SK-N-SH (cell line): ENCODE measurements at regions not wholly inside any gene's neighbourhood (a gene's known extent, or its start where the extent isn't known, plus 50 kb on each side); places are given as distances from the start of the nearest gene placed in this dataset.
"Not testable (repeated sequence)": the region's sequence is repeated elsewhere in the genome, so short reads cannot be mapped to it uniquely, and the experiment has no call there.

Experiments
- CTCF ChIA-PET: fragments of 300-600, 350-600 bp; formaldehyde crosslinking; extraction: SDS; loops from one replicate; lab custom pipeline; 2021; lab: Yijun Ruan, JAX
- POLR2A ChIA-PET: fragments of 350-600 bp; sonication (Branson Sonifier 250); formaldehyde crosslinking; extraction: SDS; loops from one replicate; lab custom pipeline; 2020; ENCODE audit warnings: antibody characterized with exemption, inconsistent platforms; lab: Yijun Ruan, JAX
- DNase-seq: peaks from one replicate; pipeline ENCODE4 v3.0.0; 2012
- H2AFZ ChIP-seq: fragments of 200-600 bp; sonication (generic); 2 replicates; pipeline ENCODE4 v1.8.1; 2016; ENCODE audit warnings: antibody characterized with exemption, mild to moderate bottlenecking, low read depth
- H3F3A ChIP-seq: fragments of 200-600 bp; sonication (generic); replicated peaks from 2 replicates; pipeline ENCODE3; 2016; ENCODE audit warnings: antibody characterized with exemption, mild to moderate bottlenecking; ENCODE audit not compliant: insufficient read depth
- H3K27ac ChIP-seq, 2 experiments: fragments of 200-500 bp in 1 of 2; fragments of 200-600 bp in 1 of 2; sonication (Bioruptor generic) in 1 of 2; sonication (generic), shearing (Covaris generic) in 1 of 2; 2 replicates each; pipeline versions ENCODE4 v1.5.1 to v1.6.1; 2014 to 2016; ENCODE audit warnings: low read depth in 2 of 2, inconsistent platforms in 1 of 2, low read length in 1 of 2, mild to moderate bottlenecking in 1 of 2, mixed read lengths in 1 of 2
- H3K27me3 ChIP-seq: fragments of 200-600 bp; sonication (generic), shearing (Covaris generic); 2 replicates; pipeline ENCODE4 v1.6.1; 2016; ENCODE audit warnings: mixed run types; ENCODE audit not compliant: insufficient read depth
- H3K36me3 ChIP-seq, 2 experiments: fragments of 200-500 bp in 1 of 2; fragments of 200-600 bp in 1 of 2; sonication (Bioruptor generic) in 1 of 2; sonication (generic) in 1 of 2; replicated peaks in 1 of 2; 2 replicates each; pipeline versions ENCODE3 to v1.5.1; 2014 to 2016; ENCODE audit warnings: low read length in 1 of 2, mild to moderate bottlenecking in 1 of 2; ENCODE audit not compliant: insufficient read depth in 2 of 2, control insufficient read depth in 1 of 2
- H3K4me1 ChIP-seq, 2 experiments: fragments of 200-500 bp in 1 of 2; fragments of 200-600 bp in 1 of 2; sonication (Bioruptor generic) in 1 of 2; sonication (generic), shearing (Covaris generic) in 1 of 2; 2 replicates each; pipeline versions ENCODE4 v1.5.1 to v1.6.1; 2014 to 2016; ENCODE audit warnings: low read depth in 1 of 2, low read length in 1 of 2, mixed run types in 1 of 2; ENCODE audit not compliant: insufficient read depth in 2 of 2, control insufficient read depth in 1 of 2
- H3K4me2 ChIP-seq: fragments of 200-600 bp; sonication (generic), shearing (Covaris generic); 2 replicates; pipeline ENCODE4 v1.6.1; 2017; ENCODE audit warnings: mixed run types
- H3K4me3 ChIP-seq, 2 experiments: fragments of 200-500 bp in 1 of 2; fragments of 200-600 bp in 1 of 2; sonication (Bioruptor generic) in 1 of 2; sonication (generic), shearing (Covaris generic) in 1 of 2; 2 replicates each; pipeline versions ENCODE4 v1.5.1 to v1.8.1; 2014 to 2016; ENCODE audit warnings: low read depth in 2 of 2, inconsistent platforms in 1 of 2, low read length in 1 of 2, mild to moderate bottlenecking in 1 of 2, mixed read lengths in 1 of 2, moderate library complexity in 1 of 2
- H3K79me2 ChIP-seq: fragments of 200-600 bp; sonication (generic); 2 replicates; pipeline ENCODE4 v1.8.1; 2017; ENCODE audit warnings: mild to moderate bottlenecking; ENCODE audit not compliant: insufficient read depth
- H3K9ac ChIP-seq: fragments of 200-600 bp; sonication (generic); 2 replicates; pipeline ENCODE4 v1.6.1; 2017; ENCODE audit warnings: mixed run types
- H3K9me2 ChIP-seq: fragments of 200-600 bp; sonication (generic); 2 replicates; pipeline ENCODE4 v1.6.1; 2017; ENCODE audit warnings: mixed run types
- H3K9me3 ChIP-seq: fragments of 200-600 bp; sonication (generic); 2 replicates; pipeline ENCODE4 v1.6.1; 2017; ENCODE audit warnings: mixed run types, mild to moderate bottlenecking, moderate library complexity
- H4K20me1 ChIP-seq: fragments of 200-600 bp; sonication (generic); 2 replicates; pipeline ENCODE4 v1.6.1; 2017; ENCODE audit warnings: mild to moderate bottlenecking, mixed run types; ENCODE audit not compliant: insufficient read depth
- WGBS: methylation state at CpG from one replicate; pipeline ENCODE4 v1.1.6; 2017; ENCODE audit warnings: low lambda C conversion rate; 5-methylcytosine and 5-hydroxymethylcytosine counted together

DNA sequence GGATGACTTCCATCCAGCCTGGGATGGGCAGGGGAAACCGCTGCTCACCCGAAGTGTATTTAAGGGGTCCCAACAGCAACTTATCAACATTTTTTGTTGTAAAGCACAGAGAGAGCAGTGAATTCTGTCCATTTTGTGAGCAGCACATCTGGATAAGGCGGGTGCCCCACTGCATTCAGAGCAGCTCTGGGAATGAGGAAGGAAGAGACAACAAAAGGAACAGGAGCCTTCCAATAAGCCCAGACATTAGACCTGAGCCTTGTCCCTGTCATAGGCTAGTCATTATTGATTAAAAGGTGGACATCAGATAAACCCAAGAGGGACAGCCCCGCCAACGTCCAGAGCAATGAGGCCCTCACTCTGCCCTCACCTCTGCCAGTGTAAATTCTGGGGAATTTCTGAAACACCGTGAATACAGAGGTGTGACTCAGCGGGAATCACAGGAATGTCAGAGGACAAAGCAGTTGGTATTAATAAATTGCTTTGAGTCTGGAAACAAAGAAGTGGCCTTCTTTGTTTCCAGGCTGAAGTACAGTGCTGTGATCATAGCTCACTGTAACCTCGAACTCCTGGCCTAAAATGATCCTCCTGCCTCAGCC, 78.2 kb upstream of the PLGLB2 start:
- H4K20me1 ChIP-seq, H3K36me3 ChIP-seq: not testable (repeated sequence)
- WGBS = 83% methylated on average over 5 of the region's 8 CpGs

DNA sequence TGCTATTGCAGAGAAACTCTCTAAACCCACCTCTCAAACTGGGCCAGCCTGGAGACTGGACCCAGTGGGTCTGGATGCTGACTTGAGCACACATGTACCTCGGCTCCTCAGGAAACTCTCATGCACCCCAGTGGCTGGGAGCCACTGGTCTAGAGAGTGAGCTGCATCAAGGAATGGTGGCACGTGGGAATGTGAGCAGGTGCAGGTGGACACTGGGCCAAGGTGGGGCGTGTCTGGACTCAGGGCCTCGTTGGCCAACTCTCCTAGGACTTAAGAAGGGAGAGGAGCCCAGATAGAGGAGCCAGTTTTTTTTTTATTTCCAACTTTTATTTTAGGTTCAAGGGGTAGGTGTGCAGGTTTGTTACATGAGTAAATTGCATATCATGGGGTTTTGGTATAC, 75.5 kb upstream of the PLGLB2 start:
- CTCF ChIA-PET, DNase-seq, H3K27ac ChIP-seq, H3K27me3 ChIP-seq, H3K4me2 ChIP-seq, H3K4me1 ChIP-seq, H3F3A ChIP-seq, H4K20me1 ChIP-seq, H3K79me2 ChIP-seq, H3K9me2 ChIP-seq, H3K36me3 ChIP-seq, H3K9me3 ChIP-seq, H2AFZ ChIP-seq, H3K4me3 ChIP-seq, H3K9ac ChIP-seq, POLR2A ChIA-PET: not testable (repeated sequence)
- WGBS = 94% methylated on average over 3 of the region's 4 CpGs

More for the DNA sequence above, 78.2 kb upstream of the PLGLB2 start:
- H3K27ac ChIP-seq, H3K4me1 ChIP-seq, H2AFZ ChIP-seq, POLR2A ChIA-PET, H3F3A ChIP-seq, H3K9me2 ChIP-seq, H3K9me3 ChIP-seq, H3K79me2 ChIP-seq, H3K27me3 ChIP-seq, H3K9ac ChIP-seq, CTCF ChIA-PET, DNase-seq, H3K4me2 ChIP-seq, H3K4me3 ChIP-seq: not testable (repeated sequence)

DNA sequence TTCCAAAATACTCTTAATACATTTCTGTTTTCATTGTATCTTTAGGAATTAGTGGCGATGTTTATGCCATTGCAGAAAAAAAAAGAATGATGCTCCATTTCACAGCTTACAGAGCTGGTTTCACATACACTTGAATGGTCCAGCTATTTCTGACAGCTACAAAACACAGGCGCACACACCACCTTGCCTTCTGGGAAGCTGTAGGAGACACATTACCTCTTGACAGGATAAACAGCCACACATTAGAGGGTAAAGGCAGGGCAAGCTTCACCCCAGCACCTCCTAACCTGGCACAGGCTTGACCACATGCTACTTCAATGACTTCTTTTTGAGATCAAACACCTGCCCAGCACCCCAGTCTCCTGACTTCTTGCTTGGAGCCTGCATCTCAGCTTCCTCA, 73.2 kb upstream of the PLGLB2 start:
- H4K20me1 ChIP-seq, H3K36me3 ChIP-seq, POLR2A ChIA-PET, H3K79me2 ChIP-seq, H3K27ac ChIP-seq, H3K4me2 ChIP-seq, CTCF ChIA-PET, H3K4me3 ChIP-seq, H3K9me2 ChIP-seq, H2AFZ ChIP-seq, H3F3A ChIP-seq, H3K9me3 ChIP-seq, H3K27me3 ChIP-seq, H3K9ac ChIP-seq, DNase-seq: not testable (repeated sequence)
- 100% methylated on average over 1 of the region's 2 CpGs for WGBS
- H3K4me1 ChIP-seq = peaks cover 0 to 10% of the 10 kb centered on the region in 2 experiments; a peak in 1 of 4 replicates

DNA sequence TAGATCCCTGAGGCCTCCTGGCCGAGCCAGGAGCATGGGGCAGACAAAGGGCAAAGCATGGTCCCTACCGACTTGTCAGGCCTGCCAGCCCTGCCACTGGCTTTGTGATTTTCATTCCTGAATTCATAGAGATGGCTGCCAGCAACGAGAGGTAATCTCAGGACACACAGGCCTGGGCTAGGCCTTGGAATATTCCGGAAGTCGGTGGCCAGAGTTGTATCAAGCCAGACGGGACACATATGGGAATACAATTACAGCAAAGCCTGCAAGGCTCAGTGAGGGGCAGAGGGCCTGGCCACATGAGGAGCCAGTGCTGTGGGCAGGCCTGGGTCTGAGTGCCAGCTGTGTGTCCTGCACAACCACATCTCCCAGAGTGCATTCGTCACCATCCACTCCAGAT, 72.4 kb upstream of the PLGLB2 start:
- H2AFZ ChIP-seq, POLR2A ChIA-PET, H3K9ac ChIP-seq, H3K4me2 ChIP-seq, DNase-seq, H3K79me2 ChIP-seq, H3K9me2 ChIP-seq, H3K27ac ChIP-seq, H4K20me1 ChIP-seq, CTCF ChIA-PET, H3F3A ChIP-seq, H3K27me3 ChIP-seq, H3K4me3 ChIP-seq, H3K9me3 ChIP-seq, H3K36me3 ChIP-seq: not testable (repeated sequence)
- WGBS = no CpG with 5 or more reads among the region's 7 CpGs
- peaks cover 0 to 10% of the 10 kb centered on the region in 2 experiments; a peak in 1 of 4 replicates for H3K4me1 ChIP-seq

DNA sequence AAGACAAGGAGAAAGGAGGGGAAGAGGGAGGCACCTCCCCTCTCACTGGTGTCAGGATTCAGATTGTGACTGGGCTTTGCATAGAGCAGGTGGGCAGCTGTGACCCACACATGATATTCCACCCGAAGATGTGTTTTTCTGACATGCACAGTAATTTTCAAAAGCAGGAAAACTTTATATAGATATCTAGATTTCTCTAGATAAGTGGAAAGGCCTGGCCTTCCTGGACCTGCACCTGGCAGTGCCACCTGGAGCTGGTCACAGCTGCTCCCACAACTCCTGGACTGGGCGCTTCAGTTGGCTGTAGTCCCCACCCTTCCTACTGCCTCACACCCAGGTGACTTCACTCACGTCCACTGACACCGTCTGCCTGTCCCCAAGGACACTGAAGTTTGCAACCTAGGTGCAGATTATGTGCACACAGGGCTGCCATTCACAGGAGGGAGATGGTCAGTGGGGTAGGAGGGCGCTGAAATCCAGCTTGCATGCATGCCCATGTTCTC, 70.4 kb upstream of the PLGLB2 start:
- H3K27ac ChIP-seq = peak overlapping the region in 1 of 2 experiments; percentile 67; a peak in 1 of 4 replicates
- H3K9ac ChIP-seq, H3K27me3 ChIP-seq, H3K9me2 ChIP-seq, H2AFZ ChIP-seq, POLR2A ChIA-PET, DNase-seq, H3F3A ChIP-seq, H3K79me2 ChIP-seq, CTCF ChIA-PET, H4K20me1 ChIP-seq, H3K4me3 ChIP-seq, H3K9me3 ChIP-seq, H3K36me3 ChIP-seq, H3K4me2 ChIP-seq: not testable (repeated sequence)
- H3K4me1 ChIP-seq = peaks cover 0 to 10% of the 10 kb centered on the region in 2 experiments; a peak in 1 of 4 replicates
- WGBS = 85% methylated on average over 1 of the region's 5 CpGs

DNA sequence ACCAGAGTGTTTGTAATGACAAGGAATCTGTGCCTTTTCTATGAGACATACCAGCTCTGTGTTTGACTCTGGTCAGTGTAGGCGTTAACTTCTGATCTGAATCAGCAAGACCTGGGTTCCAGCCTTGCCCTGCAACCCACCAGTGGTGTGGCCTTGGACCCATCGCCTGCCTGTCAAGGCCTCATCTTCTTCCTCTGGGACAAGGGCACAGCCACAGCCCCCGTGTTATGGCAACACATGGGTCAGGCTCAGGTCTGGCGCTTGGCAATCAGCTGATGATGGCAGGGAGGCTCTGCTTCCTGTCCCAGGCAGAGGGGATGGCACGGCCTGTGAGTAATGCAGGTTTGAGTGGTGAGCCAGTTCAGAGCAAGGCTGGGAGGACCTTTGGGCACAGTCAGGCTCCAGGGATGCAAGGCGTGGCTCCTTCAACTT, 69.1 kb upstream of the PLGLB2 start:
- H3K79me2 ChIP-seq, H3K9me2 ChIP-seq, H3K27me3 ChIP-seq, CTCF ChIA-PET, POLR2A ChIA-PET, H3K4me3 ChIP-seq, DNase-seq, H4K20me1 ChIP-seq, H3K36me3 ChIP-seq, H3K9ac ChIP-seq, H3F3A ChIP-seq, H3K4me2 ChIP-seq, H2AFZ ChIP-seq, H3K9me3 ChIP-seq: not testable (repeated sequence)
- peaks cover 0 to 10% of the 10 kb centered on the region in 2 experiments; a peak in 1 of 4 replicates for H3K4me1 ChIP-seq
- 80% methylated on average over 3 of the region's 6 CpGs for WGBS
- peak overlapping the region in 1 of 2 experiments; percentile 68; a peak in 2 of 4 replicates for H3K27ac ChIP-seq
